ENCODE measurements at regions not wholly inside any gene's neighbourhood (a gene's known extent, or its start where the extent isn't known, plus 50 kb on each side); places are given as distances from the start of the nearest gene placed in this dataset.

- no peak for ATAC-seq
These were observed 149.0 kb upstream of the SERP2 start for GRCh38 chr13:44224450-44225149.

DNA sequence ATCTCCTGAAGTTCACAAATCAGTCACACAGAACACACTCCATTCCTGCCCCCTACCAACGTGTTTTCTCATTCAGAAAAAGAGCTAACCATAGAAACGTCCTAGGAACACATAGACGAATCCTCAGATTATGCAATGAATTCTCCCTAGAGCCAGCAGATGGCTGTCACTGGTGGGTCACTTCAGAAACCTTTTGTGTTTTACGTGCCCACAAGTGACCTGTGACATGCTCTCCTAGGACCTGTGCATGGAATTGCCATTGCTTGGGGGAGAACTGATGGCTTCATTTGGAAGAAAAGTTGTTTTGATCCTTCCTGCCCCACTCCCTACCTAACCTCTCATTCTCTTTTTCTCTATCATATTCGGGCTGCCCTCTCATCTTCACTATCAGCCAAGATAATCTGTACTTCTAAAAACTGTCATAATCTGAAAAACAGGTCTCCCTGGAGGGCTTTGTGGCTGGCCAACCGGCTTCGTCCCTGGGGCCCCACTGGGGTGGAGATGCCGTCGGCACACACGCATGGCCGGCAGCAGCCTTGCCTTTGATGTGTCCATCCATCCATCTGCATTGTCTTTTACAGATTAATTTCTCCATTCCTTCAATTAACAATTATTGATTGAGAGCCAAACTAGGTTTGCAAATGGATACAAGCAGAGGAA is 144.1 kb upstream of the SERP2 start:
- no peak for ATAC-seq

DNA sequence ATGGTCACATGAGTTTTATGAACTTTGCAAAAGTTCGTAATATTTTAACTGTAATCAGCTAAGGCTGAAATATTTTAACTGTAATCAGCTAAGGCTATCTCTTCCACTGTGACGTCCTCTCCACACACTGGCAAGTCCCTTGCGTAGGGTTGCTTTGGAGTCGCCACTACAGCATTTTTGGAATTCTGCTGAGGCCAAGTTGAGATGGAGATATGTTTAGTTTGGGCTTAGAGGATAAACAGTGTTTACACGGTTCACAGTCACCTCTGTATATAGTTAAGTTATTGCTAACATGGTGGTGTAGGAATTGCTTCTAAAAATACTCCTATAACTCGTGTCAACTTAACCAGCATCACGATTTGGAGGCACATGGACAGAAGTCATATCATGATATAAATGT is 143.6 kb upstream of the SERP2 start:
- ATAC-seq, result no peak

DNA sequence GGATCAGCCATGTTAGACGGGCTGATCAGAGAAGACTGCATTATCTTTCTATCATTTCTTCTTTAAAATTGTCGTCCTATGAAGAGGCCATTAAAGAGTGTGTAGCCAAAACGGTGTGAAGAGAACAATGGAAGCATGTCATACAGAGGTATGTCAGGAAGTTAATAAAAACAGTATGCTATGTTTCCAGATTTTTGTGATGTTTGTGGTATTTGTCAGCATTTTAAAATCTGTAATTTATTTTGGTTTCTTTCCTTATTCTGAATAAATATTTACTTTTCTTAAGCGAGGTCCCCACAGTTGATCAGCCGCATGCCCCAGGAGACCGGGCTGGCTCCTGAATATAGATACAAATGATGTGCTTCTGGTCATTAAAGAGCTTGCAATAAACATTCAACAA is 142.9 kb upstream of the SERP2 start:
- no peak for ATAC-seq

- no peak for ATAC-seq
These were observed 141.7 kb upstream of the SERP2 start for GRCh38 chr13:44231786-44232516.

GRCh38 chr13:44232774-44233173 is 140.8 kb upstream of the SERP2 start:
- no peak for ATAC-seq

- no peak for ATAC-seq
These were observed 139.1 kb upstream of the SERP2 start for GRCh38 chr13:44234566-44234965.

DNA sequence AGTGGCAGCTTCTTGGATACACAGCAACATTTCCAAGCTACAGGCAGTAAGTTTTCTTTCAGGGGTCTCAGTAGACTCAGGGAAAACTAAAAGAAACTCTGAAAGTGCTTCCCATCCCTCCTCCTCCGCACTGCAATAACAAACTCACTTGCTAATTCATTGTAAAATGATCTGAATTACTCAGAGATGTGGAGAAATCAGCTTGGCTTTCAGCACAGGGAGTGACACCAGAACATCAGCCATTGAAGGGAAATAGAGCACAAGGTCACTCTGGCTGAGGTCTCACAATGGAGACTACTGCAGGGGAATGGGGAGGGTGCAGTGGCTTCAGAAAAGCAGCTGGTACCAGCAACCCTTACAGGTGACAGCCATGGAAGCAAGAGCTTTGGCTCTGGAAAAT is 137.3 kb upstream of the SERP2 start:
- ATAC-seq, result no peak

- no peak for ATAC-seq
These were observed 136.8 kb upstream of the SERP2 start for GRCh38 chr13:44236801-44237207.

- ATAC-seq, result peak; percentile 38 to 55
These were observed 136.3 kb upstream of the SERP2 start for GRCh38 chr13:44237276-44237767.

DNA sequence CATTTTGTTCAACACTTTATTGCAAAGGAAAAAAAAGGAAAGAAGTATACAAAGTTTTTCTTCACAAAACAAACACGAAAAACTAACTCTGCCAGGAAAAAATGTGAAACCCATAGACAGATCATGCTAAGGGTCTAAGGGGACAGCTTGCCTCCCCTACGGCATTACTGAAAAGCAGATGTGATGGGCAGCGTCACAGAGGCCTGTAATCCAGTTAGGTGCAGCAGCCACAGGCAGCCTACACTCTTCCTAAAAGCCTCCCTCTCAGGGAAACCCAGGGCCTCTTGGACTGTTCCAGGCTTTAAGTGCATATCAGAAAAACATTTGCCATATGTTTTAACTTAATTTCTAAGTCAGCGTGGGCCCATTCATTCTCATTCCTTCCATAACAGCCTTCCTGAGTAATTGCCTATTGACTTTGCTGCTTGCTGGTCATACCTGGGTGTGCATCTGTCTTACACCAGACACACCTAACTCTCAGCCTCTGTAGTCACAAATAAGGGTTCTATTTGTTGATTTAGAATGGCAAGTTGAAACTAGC is 135.7 kb upstream of the SERP2 start:
- ATAC-seq, result no peak

- ATAC-seq, result no peak
These were observed 132.9 kb upstream of the SERP2 start for GRCh38 chr13:44240611-44241145.

DNA sequence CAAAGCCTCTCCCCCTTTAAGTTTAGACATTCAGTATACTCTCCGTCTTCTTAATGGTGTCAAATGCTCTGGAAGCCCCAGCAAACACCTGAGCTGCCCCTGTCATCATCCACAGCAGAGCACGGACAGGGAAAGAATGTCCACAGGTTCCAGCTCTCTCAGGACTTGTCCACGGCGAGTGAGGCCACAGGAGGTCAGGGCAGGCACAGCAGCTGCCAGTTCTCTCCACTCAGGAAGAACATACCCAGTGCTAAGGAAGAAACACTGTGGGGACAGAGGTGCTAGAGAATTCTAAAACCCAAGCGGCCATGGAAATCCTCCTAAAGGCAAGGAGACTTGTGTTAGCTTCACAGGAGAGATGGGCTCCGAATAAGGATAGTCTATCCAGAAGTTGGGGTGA is 132.0 kb upstream of the SERP2 start:
- no peak for ATAC-seq

DNA sequence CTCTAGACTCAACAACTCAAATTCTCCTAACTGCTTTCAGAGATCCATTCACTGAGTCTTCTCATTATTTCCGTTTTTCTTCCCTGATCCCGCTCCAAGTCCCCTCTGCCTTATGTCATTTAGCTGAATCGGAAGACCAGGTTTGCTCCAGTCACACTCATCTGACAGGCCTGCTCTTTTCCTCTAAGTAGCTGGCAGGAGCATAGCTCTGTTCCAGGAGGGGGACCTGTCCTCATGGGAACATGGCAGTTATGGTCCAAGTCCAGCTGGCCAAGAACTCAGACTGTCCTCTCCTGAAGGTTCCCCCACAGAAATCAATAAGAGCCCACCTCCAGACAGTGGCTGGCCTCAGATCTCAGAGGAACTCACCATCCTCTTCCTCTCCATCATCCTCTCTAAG is 130.9 kb upstream of the SERP2 start:
- ATAC-seq, result no peak

- ATAC-seq, result peak; percentile 17 to 28
These were observed 130.3 kb upstream of the SERP2 start for GRCh38 chr13:44243198-44243857.

DNA sequence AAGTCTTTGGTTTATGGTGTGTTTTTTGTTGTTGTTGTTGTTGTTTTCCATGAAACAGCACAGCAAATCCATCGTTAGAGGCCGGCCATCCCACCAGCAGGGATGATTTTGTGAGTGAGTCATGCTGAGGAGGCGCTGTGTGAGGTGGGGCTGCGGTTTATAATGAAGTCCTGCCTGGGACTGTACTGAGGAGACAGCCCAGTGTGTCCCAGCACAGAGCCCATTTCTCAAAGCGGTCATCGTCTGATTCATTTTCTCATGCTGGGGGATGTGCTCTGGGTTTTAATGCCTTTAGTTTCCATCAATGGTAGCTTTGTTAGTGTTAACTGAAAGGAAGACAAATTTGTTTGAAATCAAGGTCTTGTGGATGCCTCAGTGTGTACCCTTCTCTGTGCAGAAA is 129.3 kb upstream of the SERP2 start:
- ATAC-seq, result no peak

- no peak for ATAC-seq
These were observed 124.2 kb upstream of the SERP2 start for GRCh38 chr13:44249431-44249836.

GRCh38 chr13:44252938-44253337 is 120.7 kb upstream of the SERP2 start:
- no peak for ATAC-seq

DNA sequence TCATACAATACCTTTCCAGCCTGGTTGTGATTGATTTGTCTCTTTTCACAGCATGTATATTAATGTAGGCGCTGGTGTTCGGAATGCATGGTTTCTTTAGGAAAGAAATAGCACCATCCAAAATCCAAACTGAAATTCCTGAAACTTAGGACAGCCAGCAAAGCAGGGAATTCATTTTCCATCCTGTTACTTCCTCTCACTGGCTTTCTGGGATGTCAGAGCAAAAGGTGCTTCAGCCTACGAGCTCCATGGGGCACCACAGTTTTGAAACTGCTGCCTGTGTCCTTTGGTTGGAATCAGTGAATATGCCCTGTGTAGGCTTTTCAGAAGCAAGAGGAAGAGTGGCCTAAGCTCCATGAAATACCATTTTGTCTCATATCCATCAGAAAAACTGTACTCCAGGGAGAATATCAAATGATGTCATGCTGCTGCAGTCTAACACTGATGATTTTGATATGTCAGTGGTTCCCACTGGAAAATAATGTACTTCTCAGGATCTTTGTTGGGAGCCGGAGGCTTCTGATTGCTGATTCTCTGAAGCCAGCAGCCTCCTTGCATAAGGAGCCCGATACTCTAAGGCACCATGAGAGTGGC is 117.8 kb upstream of the SERP2 start:
- ATAC-seq, result no peak

GRCh38 chr13:44257796-44258195 is 115.8 kb upstream of the SERP2 start:
- no peak for ATAC-seq

DNA sequence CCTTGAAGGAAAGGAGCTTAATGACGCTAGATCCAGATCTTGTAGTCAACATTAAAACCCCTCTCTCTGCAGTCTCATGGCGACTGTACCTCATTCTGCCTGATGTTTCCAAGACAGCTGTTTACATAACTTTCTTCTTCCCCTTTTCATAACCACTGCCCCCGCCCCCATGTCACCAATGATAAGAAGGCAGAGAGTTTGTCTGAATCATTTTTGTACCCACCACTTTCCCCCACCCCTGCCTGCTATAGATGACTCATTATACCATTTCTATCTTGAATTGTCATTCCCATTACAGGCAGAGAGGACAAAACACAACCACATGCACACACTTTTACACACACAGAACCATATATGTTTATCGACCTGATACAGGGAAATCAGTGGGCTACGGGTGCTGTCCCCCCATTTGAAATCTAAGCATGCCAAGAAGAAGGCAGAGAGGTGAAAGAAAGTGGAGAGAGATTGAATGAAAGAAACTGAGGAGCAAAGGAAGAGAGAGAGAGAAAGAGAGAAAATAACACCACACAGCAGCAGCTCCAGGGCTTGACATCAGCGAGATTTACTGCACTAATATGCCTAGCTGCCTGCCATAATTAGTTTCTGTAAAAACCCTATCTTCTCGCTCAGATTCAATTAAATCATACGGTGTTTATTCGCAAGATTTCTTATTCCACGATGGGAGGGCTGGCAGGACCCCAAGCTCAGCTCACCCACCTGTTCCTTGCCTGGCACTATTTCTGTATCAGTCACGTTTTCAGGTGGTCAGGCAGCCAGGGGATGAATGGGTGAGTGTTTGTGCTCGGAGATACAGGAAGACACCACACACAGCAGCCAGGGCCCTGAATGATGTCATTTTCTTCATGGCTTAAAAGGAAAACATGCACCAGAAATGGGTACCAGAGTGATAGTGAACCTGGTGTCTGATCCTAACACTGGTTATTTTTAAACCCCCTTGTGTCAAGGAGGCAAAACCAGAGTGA is 114.3 kb upstream of the SERP2 start:
- ATAC-seq, result peak; percentile 86 to 89

All from activated CD4-positive, CD25-positive, alpha-beta regulatory T cell treated with anti-CD3 and anti-CD28 coated beads, Interleukin-2, amount 50 U/mL, for 24 hours (primary cell).